HG02870 (cell line): ENCODE measurements at regions not wholly inside any gene's neighbourhood (a gene's known extent, or its start where the extent isn't known, plus 50 kb on each side); places are given as distances from the start of the nearest gene placed in this dataset.
"Not testable (repeated sequence)": the region's sequence is repeated elsewhere in the genome, so short reads cannot be mapped to it uniquely, and the experiment has no call there.

Source experiments
- ATAC-seq: cut with Tn5 transposase; IDR thresholded peaks from one replicate; pipeline ENCODE4 v1.9.1; 2021; ENCODE audit warnings: mild to moderate bottlenecking, moderate library complexity; ENCODE audit not compliant: unreplicated experiment

- ATAC-seq = no peak
These were observed 830.6 kb upstream of the SLITRK5 start for GRCh38 chr13:86840250-86841191.

- no peak for ATAC-seq
These were observed 829.9 kb upstream of the SLITRK5 start for GRCh38 chr13:86841264-86841663.

GRCh38 chr13:86846501-86846900, 824.7 kb upstream of the SLITRK5 start:
- ATAC-seq = no peak

GRCh38 chr13:86848716-86849115, 822.5 kb upstream of the SLITRK5 start:
- no peak for ATAC-seq

- ATAC-seq = no peak
These were observed 814.2 kb upstream of the SLITRK5 start for GRCh38 chr13:86856991-86857390.

GRCh38 chr13:86858216-86858615, 813.0 kb upstream of the SLITRK5 start:
- no peak for ATAC-seq

GRCh38 chr13:86862137-86862536, 809.0 kb upstream of the SLITRK5 start:
- ATAC-seq = no peak

GRCh38 chr13:86864376-86864775, 806.8 kb upstream of the SLITRK5 start:
- no peak for ATAC-seq

GRCh38 chr13:86870444-86870843, 800.7 kb upstream of the SLITRK5 start:
- no peak for ATAC-seq

GRCh38 chr13:86877441-86877840, 793.7 kb upstream of the SLITRK5 start:
- no peak for ATAC-seq

GRCh38 chr13:86878781-86879180, 792.4 kb upstream of the SLITRK5 start:
- ATAC-seq = no peak

GRCh38 chr13:86881390-86881789, 789.8 kb upstream of the SLITRK5 start:
- no peak for ATAC-seq

GRCh38 chr13:86882107-86882506, 789.1 kb upstream of the SLITRK5 start:
- no peak for ATAC-seq

GRCh38 chr13:86882835-86883234, 788.3 kb upstream of the SLITRK5 start:
- ATAC-seq = no peak

- no peak for ATAC-seq
These were observed 778.8 kb upstream of the SLITRK5 start for GRCh38 chr13:86892330-86892729.

- no peak for ATAC-seq
These were observed 770.3 kb upstream of the SLITRK5 start for GRCh38 chr13:86900906-86901305.

- no peak for ATAC-seq
These were observed 764.9 kb upstream of the SLITRK5 start for GRCh38 chr13:86906127-86906874.

GRCh38 chr13:86907156-86907555, 764.0 kb upstream of the SLITRK5 start:
- no peak for ATAC-seq

GRCh38 chr13:86909318-86909717, 761.9 kb upstream of the SLITRK5 start:
- no peak for ATAC-seq

GRCh38 chr13:86914757-86915156, 756.4 kb upstream of the SLITRK5 start:
- no peak for ATAC-seq

- ATAC-seq = not testable (repeated sequence)
These were observed 753.7 kb upstream of the SLITRK5 start for GRCh38 chr13:86917438-86917837.

GRCh38 chr13:86918682-86919081, 752.5 kb upstream of the SLITRK5 start:
- no peak for ATAC-seq
